Activated naive CD4-positive, alpha-beta T cell treated with anti-CD3 and anti-CD28 coated beads, Interleukin-2, amount 10 ng/mL, durations not matched to agents 7 days and 5 days (primary cell): ENCODE measurements at regions not wholly inside any gene's neighbourhood (a gene's known extent, or its start where the extent isn't known, plus 50 kb on each side); places are given as distances from the start of the nearest gene placed in this dataset.

ENCODE experiments used
- CTCF ChIA-PET: fragments of 350-600 bp; sonication (Branson Sonifier 250); formaldehyde crosslinking; loops from one replicate; lab custom pipeline; 2021; ENCODE audit warnings: antibody characterized with exemption; lab: Charles Lee
- DNase-seq: peaks from one replicate; pipeline ENCODE4 v3.0.0-alpha.2; 2020
- H3K27ac Mint-ChIP-seq: one replicate; pipeline ENCODE4 v1.8.0; 2021; ENCODE audit warnings: mild to moderate bottlenecking, moderate library complexity, mixed read lengths
- H3K27me3 Mint-ChIP-seq: one replicate; pipeline ENCODE4 v1.8.0; 2021; ENCODE audit warnings: mild to moderate bottlenecking, mixed read lengths
- H3K36me3 Mint-ChIP-seq: one replicate; pipeline ENCODE4 v1.8.0; 2021; ENCODE audit warnings: mixed read lengths
- H3K4me1 Mint-ChIP-seq: one replicate; pipeline ENCODE4 v1.8.0; 2021; ENCODE audit warnings: mixed read lengths
- H3K4me3 Mint-ChIP-seq: one replicate; pipeline ENCODE4 v1.8.0; 2021; ENCODE audit warnings: mild to moderate bottlenecking, moderate library complexity, mixed read lengths
- H3K9me3 Mint-ChIP-seq: one replicate; pipeline ENCODE4 v1.8.0; 2021; ENCODE audit warnings: mixed read lengths

GRCh38 chr1:119302011-119302410, 66.6 kb upstream of the HAO2 start:
- Mint-ChIP-seq H3K27me3 (peaks cover 8% of the 10 kb centered on the region), H3K4me3 (no peak overlapping the region), H3K36me3 (no peaks in the 10 kb centered on the region), H3K4me1 (no peaks in the 10 kb centered on the region), H3K27ac (no peak overlapping the region), H3K9me3 (no peaks in the 10 kb centered on the region)
- DNase-seq: no peak
- CTCF ChIA-PET: no interaction called here

GRCh38 chr1:119308130-119308700, 60.4 kb upstream of the HAO2 start:
- peaks cover 13% of the 10 kb centered on the region for H3K27me3 Mint-ChIP-seq
- H3K27ac Mint-ChIP-seq: no peak overlapping the region
- H3K9me3 Mint-ChIP-seq: no peaks in the 10 kb centered on the region
- no peak overlapping the region for H3K4me3 Mint-ChIP-seq
- CTCF ChIA-PET: no interaction called here
- no peak for DNase-seq
- no peaks in the 10 kb centered on the region for H3K36me3 Mint-ChIP-seq
- peaks cover 4% of the 10 kb centered on the region for H3K4me1 Mint-ChIP-seq

- Mint-ChIP-seq H3K4me3 (no peak overlapping the region), H3K9me3 (no peaks in the 10 kb centered on the region)
- CTCF ChIA-PET: no interaction called here
Observed at GRCh38 chr1:119308806-119309205, 59.8 kb upstream of the HAO2 start.

GRCh38 chr1:119310301-119310700, 58.3 kb upstream of the HAO2 start:
- H3K27ac Mint-ChIP-seq: no peak overlapping the region
- CTCF ChIA-PET: interaction anchor here (0.6 kb wide), 1 partner anchor 24 kb away, joined by 3 read pairs; no protein-coding TSS in a partner anchor
- H3K27me3 Mint-ChIP-seq: peaks cover 10% of the 10 kb centered on the region
- H3K4me1 Mint-ChIP-seq: peaks cover 4% of the 10 kb centered on the region
- no peaks in the 10 kb centered on the region for H3K9me3 Mint-ChIP-seq
- H3K36me3 Mint-ChIP-seq: no peaks in the 10 kb centered on the region
- DNase-seq: no peak
- no peak overlapping the region for H3K4me3 Mint-ChIP-seq

More at GRCh38 chr1:119308806-119309205, 59.8 kb upstream of the HAO2 start:
- no peak overlapping the region for H3K27ac Mint-ChIP-seq
- H3K4me1 Mint-ChIP-seq: peaks cover 4% of the 10 kb centered on the region
- H3K27me3 Mint-ChIP-seq: peaks cover 10% of the 10 kb centered on the region
- no peaks in the 10 kb centered on the region for H3K36me3 Mint-ChIP-seq
- no peak for DNase-seq

GRCh38 chr1:119312500-119312899, 56.1 kb upstream of the HAO2 start:
- Mint-ChIP-seq H3K27me3 (peaks cover 10% of the 10 kb centered on the region), H3K4me3 (no peak overlapping the region), H3K36me3 (no peaks in the 10 kb centered on the region), H3K27ac (no peak overlapping the region), H3K9me3 (no peaks in the 10 kb centered on the region), H3K4me1 (peaks cover 4% of the 10 kb centered on the region)
- CTCF ChIA-PET: no interaction called here
- no peak for DNase-seq

- Mint-ChIP-seq H3K9me3 (no peaks in the 10 kb centered on the region), H3K4me1 (no peaks in the 10 kb centered on the region), H3K27ac (no peak overlapping the region), H3K4me3 (no peak overlapping the region), H3K27me3 (peaks cover 7% of the 10 kb centered on the region), H3K36me3 (no peaks in the 10 kb centered on the region)
- CTCF ChIA-PET: no interaction called here
- DNase-seq: no peak
Observed at GRCh38 chr1:119314001-119314796, 54.4 kb upstream of the HAO2 start.

- CTCF ChIA-PET: interaction anchor here (1.0 to 1.6 kb wide), 3 partner anchors 42 to 1557 kb away, joined by 3 to 6 read pairs (median 4); no protein-coding TSS in a partner anchor
- DNase-seq: no peak
- Mint-ChIP-seq H3K4me1 (no peaks in the 10 kb centered on the region), H3K27me3 (no peaks in the 10 kb centered on the region), H3K27ac (no peak overlapping the region), H3K9me3 (no peaks in the 10 kb centered on the region), H3K4me3 (no peak overlapping the region), H3K36me3 (no peaks in the 10 kb centered on the region)
Observed at GRCh38 chr1:119316870-119317416, 51.6 kb upstream of the HAO2 start.

GRCh38 chr1:119318466-119319309, 49.9 kb upstream of the HAO2 start:
- DNase-seq: no peak
- no peak overlapping the region for H3K27ac Mint-ChIP-seq
- CTCF ChIA-PET: interaction anchor here (0.5 to 1.6 kb wide), 2 partner anchors 48 to 101 kb away, joined by 3 to 4 read pairs; no protein-coding TSS in a partner anchor
- no peak overlapping the region for H3K4me3 Mint-ChIP-seq
- H3K4me1 Mint-ChIP-seq: peaks cover 4% of the 10 kb centered on the region
- H3K9me3 Mint-ChIP-seq: no peaks in the 10 kb centered on the region
- H3K36me3 Mint-ChIP-seq: no peaks in the 10 kb centered on the region
- H3K27me3 Mint-ChIP-seq: peaks cover 3% of the 10 kb centered on the region
